Superior temporal gyrus (tissue), 1 donor: ENCODE measurements at regions not wholly inside any gene's neighbourhood (a gene's known extent, or its start where the extent isn't known, plus 50 kb on each side); places are given as distances from the start of the nearest gene placed in this dataset.
A peak's percentile ranks its signal among the peaks of the same experiment; 100 is the strongest.
"Not testable (repeated sequence)": the region's sequence is repeated elsewhere in the genome, so short reads cannot be mapped to it uniquely, and the experiment has no call there.

Experiments used
- DNase-seq: peaks from one replicate; pipeline ENCODE4 v3.0.0-alpha.2; 2016; ENCODE audit errors: extremely low spot score

DNA sequence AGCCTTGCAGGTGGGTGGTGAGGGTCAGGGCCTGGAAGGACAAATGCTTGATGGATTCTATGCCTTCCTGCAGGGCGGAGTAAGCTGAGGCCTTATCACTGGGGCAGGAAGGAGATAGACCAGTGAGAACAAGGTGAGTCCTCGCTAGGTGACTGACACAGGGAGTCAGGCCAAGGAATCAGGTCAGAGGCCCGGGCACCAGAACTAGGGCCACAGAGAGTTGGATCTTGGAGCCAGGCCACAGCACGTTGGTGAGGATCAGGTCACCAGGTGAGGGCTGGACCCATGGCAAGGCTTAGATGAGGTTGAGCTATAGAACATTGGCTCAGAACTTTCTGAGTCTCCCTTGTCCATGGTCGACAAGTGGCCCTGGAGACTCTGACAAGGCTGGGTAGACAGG lies 328.2 kb downstream of the FOXO1 start:
- no peak for DNase-seq

DNA sequence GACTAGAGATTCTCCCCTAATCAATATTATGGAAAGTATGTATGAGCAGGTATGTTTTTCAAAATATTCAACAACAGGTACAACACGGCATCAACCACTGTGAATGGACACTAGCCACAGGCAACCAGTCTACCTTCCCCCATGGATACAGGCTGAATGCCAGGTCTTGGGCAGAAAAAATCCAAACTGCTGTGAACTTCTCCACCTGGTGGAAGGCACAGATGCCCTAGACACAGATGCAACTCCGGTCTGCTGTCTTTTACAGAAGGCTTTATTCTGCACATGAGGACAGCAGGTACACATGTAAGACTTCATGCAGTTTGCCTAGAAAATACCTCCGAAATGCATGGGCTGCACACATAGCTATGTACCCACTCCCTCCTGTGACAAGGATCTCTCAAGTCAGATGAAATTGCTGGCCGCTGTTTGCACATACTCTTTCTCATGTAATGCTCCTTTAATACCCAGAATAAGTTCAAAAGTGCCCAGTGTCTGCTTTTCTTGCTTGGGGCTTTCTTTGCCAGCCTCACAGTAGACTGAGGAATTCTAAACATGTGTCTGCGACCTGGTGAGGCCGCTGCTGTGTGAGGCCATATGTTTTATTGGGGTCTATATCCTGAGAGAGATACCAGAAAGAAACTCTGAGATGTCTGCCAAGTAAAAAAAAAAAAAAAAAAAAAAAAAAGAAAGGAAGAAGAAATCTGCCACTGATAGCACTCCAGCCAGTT lies 325.9 kb downstream of the FOXO1 start:
- DNase-seq, result no peak

DNA sequence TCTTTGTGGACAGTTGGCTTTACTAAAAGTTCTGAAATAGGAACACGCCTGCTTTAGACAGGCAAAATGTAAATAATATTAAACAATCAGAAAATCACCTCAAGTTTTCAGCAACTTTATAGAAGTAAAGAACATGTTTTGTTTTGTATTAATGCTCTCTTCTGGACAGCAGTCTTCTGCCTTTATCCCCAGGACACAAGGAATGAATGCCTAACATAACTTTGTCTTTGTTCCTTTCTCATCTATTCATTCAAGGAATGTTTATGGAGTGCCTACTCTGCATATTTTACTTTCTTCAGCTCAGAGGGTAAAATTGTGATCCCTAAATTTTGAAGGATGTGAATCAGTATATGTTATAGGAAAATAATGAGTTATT lies 325.4 kb downstream of the FOXO1 start:
- DNase-seq, result no peak

DNA sequence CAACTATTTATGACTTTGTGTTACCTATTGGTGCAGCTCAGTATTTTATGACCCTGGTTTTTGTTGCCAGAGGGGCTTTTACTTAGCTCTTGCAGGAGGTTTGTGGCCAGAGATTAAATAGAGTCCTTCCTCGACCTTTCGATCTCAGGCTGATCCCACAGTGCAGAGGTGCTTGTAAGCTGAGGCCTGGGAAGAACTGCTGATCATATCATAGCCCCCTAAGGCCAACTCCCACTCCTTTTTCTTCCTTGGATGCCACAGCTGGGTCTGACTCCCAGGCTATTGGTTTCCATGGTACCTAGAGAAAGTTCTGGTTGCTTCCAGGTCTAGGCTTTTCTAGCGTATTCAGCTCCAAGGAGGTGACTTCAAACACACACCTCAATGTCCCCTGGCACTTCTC lies 324.9 kb downstream of the FOXO1 start:
- no peak for DNase-seq

DNA sequence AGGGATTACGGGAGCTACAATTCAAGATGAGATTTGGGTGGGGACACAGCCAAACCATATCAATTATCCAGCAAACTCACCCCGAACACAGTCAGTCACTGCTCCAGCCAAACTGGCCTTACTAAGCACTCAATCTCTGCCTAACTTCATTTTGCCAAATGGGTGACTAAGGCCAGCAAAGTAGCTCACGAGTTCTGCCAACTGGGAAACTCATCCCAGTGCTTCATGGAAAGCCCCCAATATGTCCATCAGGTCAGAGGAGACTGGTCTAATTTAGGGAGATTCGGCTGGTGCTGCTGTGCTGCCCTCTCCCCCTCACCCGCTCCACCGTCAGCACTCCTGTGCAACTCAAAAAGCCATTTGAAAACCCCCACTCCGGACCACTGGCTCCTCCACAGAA lies 324.0 kb downstream of the FOXO1 start:
- DNase-seq, result no peak

DNA sequence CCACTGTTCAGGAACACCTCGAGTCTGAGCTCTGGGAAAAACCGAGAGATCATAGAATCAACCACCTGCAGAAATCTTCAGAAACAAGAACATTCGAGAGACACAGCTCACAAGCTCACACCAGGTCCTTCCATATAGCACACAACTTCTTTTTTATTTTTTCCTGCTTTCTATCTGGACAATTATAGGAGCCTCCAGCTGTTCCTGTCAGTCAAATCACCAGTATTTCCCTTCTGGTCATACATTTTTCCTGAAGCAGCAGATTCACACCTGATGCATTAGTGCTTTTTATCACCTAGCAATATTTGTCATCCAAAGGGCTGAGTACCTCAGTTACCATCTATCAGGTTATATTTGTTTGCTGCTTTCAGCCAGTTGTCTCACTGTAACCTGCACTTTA lies 323.5 kb downstream of the FOXO1 start:
- no peak for DNase-seq

DNA sequence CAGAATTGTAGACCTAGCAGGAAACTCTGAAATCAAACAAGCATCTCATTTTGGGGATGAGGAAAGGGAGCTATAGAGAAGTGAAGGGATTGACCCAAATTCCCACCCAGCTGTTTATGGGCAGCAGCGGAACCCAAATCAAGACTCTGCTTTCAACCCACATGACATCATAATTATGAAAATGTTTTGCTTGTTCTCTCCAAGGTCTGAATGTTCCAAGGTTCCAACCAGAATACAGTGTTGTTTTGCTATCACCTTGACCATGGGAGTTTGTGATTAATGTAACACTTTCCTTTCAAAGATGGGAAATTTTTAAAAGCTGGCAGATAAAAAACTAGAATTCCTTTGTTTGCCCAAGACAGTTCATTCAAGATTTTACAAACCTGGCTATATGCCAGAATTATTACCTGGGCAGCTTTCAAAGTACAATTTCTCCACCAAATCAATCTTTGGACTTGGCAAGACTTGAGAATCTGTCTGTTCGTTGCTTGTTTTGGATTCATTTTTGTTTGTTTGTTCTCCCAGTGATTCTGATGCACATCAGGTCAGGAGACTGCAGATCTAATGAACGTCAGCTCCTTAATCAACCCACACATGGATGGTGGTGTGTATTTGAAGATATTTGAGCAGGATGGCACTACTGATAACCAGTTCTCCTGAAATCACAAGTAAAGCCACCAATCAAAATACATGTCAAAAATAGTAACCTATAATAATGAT lies 322.7 kb downstream of the FOXO1 start:
- DNase-seq, result no peak

DNA sequence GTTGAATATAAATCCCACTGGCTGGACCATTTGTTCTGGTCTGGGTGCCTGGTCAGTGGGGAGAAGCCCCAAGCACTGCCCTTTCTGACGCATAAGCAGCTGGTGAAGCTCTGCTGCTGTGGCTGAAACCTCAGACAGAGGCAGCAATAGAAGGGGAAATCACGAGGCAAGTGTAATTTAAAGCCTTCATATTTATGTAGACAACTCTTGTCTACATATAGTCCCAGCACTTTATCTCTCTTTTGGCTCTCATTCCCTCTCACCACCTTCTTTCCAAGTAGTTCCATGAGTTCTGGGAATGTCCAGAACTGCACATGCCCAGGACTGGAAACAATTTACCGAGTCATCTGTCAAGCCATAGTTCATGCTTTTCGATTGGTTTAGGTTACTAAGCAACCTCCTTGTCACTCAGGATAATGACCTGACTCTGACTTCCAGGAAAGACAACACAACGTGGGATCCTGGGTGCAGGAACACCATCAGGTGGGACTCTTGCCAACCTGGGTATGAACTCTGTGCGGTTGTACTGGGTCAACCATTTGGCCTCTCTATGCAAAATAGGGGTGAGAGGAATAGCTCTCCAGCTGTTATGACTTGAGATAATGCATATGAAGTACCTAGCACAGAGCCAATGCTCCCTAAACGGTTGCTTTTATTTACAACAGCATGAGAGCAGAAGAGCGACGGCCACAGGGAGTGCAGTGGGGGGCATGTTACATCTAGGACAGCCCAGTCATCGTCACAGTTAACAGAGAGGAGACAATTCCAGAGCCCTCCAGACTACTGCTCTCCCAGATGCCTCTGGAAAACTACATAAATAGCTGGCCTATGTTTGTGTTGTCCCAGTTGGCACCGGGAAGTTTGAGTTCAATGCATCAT lies 321.9 kb downstream of the FOXO1 start:
- no peak for DNase-seq

DNA sequence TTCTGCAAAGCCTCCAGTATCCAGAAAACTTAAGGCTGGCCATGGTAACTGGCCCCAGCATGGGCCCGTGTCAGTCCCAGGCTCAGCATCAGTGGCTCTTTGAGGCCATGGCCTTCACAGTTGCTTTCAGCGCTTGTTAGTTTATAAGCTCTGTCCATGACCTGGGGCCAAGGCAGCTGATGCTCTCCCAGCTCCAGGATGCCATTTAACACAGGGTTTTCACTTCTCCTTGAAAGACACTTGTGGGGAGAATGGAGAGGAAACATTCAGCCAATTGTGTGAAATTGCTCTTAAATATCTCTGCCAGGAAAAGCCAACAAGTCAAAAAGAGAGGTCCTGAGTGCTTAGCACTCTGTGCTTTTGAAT lies 321.3 kb downstream of the FOXO1 start:
- DNase-seq, result no peak

DNA sequence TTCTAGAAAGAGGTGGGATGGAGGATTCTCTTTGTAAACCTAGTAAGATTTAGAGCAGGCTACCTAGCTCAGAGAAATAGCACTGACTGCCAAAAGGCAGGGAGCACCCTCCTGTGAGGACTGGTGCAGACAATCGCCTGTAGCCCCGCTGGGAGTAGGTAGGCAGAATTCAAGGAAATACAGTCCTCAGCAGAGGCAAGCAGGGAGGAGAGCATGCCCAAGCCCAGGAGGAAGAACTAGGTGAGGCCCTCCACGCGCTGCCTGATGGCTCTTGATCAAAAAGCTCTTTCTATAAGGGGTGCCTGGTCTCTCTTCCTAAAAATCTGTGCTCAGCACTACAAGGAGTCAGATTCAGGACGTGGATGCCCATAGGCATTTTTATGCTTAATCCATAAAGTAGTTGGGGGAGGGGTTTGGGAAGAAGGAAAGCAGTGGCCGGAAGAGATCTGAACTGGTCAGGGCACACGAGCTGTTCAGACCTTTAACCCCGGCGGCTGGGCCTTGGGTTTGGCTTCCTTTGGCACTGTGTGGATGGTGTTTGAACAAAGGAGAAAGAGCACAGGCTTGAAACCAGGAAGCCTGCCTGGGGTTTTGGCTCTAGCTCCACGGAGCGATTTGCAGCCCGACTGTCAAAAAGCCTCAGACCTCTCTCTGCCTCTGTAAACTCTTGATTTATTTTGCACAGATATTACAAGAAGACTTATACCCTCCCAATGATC lies 320.6 kb downstream of the FOXO1 start:
- no peak for DNase-seq

DNA sequence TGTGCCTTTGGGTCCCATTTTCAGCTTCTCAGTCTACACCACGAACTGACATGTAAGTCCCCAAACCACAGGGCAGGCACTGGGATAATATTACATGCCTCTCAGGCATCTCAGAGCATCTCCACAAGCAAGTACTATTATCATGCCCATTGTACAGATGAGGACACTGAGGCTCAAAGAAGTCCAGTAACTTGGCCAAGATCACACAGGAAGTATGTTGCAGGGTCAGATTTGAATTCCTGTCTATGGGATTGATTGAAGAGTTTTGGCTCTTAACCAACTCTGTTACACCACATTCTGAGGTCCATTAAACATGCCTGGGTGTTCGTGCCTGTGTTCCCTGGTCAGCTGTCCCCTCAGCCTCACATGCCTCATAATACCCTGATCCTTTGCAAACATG lies 319.8 kb downstream of the FOXO1 start:
- no peak for DNase-seq

DNA sequence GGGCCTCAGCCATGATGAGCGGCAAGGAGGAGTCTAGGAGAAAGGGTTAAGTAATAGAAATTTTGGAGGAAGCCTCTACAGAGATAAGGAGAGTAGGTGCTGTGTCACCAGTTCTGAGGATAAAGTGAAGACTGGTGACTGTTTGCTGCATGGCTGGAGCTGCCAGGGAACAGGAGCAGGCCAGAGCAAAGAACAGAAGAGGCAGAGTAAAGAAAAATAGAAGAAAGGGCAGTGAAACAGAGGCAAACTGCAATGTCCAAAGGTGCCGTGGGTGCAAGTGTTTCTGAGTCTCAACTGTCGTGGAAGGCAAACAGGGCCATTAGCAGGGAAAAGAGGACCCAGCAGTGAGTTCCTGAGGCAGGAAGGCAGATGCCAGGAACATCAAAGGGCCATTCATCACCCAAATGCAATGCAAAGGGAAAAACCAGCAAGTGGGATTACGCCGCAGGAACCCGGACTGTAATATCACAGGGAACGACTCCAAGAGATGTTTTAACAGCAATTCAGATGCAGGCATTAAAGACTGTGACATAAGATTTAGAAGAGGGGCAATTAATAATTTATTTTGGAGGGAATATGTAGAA lies 318.3 kb downstream of the FOXO1 start:
- DNase-seq, result no peak

DNA sequence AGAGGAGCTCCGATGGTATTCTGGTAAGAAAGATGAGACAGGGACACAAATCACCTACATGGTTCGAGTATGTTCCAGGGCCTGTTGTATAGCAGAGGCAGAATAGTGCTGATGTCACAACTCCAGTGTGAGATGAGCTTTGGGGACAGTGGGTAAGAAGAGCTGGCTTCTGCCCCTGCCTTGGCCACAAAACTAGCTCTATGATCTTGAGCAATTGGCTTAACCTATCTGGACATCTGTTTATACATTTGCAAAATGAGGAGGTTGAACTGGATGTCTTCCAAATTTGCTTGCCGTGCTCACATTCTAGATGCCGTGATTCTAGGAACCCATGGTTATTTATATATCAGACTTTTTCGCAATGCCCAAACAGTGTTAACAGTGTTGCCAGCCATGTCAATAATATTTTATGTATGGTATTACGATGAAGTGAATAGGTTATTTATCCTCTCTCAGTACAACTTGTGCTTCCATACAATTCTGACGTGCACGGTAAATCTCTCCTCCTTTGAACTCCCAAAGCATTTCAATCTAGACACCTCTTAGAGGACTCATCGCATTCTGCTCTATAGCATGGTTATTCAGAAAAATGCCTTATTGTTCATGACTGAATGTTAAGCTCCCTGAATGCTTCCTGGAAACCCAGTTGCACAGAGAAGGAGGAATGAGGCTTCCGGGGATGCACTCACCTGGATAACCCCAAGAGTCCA lies 316.0 kb downstream of the FOXO1 start:
- DNase-seq, result no peak

DNA sequence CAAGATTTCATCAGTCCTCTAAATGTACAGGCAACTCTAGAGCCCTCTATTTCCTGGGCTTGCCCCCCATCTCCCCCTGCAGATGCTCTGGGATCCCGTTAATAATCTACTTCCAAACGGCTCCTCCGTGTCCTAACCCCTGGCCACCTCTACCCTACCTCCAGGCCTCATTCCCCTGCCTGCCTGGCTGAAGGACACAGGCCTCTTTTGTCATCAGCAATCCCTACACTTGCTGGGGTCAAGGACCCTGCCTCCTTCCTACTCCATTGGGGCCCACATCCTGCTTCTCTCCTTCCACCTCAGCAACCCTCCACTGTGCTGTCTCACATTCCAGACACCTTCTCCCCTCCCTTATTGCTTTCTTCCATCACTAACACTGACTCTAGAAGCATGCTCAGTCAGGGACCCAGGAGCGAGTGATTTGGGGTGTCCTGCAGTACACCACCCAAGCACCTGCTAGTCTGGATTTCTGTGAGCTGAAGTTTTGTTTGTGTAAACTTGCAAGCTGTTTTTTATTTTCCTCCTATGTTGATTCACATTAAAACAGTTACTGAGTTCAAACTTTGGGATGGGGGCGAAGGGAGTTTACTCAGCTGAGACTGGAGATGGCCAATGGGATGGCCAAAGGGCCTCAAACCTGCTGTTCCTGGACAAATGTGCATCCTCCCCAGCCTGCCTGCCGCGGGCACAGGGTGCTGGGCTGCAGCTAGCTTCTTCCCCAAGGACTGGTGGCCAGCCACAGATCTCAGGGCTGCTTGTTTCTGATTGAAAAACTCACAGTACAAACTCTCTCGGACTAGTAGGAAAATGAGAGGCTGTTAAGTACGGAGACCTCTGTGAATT lies 314.7 kb downstream of the FOXO1 start:
- DNase-seq, result no peak

DNA sequence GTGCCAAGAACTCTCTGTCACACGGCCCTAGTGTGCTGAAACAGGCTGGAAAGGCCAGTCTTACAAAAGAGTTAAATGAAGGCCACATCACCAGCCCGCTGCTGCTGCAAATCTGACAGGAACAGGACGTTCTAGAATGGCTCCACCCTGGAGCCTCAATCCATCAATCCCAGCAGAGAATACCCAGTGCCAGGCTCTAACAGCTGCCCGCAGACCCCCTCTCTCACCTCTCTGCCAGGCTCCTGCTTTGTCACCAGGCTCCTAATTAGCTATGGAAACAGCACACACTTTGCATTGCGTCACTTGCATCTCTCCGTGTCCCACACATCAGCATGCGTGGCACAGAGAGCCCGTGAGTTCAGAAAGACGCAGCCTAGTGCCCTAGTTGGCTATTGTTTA lies 314.1 kb downstream of the FOXO1 start:
- DNase-seq, result peak; percentile 62

DNA sequence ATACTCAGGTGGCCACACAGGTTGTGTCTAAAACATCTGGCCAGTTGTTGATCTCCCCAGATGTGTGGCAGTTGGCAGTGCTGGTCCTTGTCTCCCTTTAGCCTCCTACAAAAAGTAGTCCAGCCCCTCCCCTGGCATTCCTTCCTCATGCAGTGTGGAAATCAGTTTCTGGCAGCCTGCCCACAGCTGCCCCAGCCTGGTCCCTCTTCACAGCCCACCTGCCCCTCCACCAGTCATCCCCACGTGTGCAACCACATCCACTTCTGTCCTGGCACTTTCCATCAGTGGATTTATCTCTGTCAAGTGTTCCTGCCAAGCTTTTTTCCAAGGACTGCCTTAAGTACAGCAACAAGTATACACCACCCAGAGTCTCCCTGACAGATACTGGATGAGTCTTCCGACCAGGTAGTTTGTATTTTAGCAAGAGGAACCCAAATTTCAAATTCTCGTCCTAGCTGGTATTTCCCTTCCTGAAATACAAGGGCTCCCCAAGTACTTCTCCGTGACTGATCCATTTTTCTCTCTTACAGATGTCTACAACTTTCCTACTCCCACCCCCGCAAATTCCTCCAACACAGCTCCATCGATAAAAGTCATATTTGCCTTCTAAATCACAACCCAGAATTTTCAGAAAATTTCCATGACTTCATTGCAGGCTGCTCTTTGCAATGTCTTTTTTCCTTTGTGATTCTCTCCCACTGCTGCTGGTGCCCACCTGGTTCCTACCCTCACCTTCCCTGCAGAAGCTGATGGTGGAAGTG lies 313.5 kb downstream of the FOXO1 start:
- no peak for DNase-seq

DNA sequence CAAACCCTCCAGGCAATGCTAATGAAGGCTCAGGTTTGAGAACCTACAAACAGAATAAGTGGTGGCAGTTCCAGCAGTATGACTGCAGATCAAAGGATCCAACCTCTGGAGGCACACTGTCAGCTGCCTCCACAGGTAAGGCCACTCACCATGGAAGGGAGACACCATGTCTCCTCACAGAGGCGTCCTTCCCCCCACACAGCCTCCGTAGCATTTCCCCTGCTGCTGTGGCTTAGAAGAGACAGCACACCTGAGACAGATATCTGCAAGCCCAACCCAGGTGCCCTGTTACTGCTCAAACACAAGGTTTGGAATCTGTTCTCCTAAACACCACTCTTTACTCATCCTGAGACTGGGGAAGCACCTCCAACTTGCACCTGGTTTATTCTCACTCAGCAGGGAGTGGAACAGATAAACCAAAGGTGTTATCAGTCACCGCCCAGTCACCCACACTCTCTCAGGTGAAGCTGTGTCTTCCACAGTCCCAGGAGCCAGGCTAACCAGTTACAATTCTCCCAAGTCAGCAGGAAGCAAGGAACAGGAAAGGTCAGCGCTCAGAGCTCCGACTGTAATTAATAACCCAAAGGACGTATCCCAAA lies 311.2 kb downstream of the FOXO1 start:
- no peak for DNase-seq

DNA sequence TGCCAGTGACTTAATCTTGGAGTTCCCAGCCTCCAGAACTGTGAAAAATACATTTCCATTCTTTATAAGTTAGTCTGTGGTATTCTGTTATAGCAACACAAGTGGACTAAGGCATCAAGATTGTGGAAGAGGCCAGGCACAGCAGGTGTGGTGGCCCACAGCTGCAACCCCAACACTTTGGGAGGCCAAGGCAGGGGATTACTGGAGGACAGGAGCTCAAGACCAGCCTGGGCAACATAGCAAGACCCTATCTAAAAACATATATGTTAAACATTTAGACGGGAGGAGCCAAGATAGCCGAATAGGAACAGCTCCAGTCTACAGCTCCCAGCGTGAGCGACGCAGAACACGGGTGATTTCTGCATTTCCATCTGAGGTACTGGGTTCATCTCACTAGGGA lies 310.4 kb downstream of the FOXO1 start:
- DNase-seq, result no peak

DNA sequence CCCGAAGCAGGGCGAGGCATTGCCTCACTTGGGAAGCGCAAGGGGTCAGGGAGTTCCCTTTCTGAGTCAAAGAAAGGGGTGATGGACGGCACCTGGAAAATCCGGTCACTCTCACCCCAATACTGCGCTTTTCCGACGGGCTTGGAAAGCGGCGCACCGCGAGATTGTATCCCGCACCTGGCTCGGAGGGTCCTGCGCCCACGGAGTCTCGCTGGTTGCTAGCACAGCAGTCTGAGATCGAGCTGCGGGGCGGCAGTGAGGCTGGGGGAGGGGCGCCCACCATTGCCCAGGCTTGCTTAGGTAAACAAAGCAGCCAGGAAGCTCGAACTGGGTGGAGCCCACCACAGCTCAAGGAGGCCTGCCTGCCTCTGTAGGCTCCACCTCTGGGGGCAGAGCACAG lies 310.0 kb downstream of the FOXO1 start:
- not testable (repeated sequence) for DNase-seq
